Stimulated activated naive CD4-positive, alpha-beta T cell (primary cell): ENCODE measurements at regions not wholly inside any gene's neighbourhood (a gene's known extent, or its start where the extent isn't known, plus 50 kb on each side); places are given as distances from the start of the nearest gene placed in this dataset.
"Not testable (repeated sequence)": the region's sequence is repeated elsewhere in the genome, so short reads cannot be mapped to it uniquely, and the experiment has no call there.

Source experiments
- DNase-seq, 6 experiments: peaks; one replicate each; lab custom pipeline; 2025; lab: John Stamatoyannopoulos, UW

- DNase-seq = no peak
Observed at GRCh38 chr17:71482625-71483024, 638.2 kb upstream of the SOX9 start.

- no peak for DNase-seq
Observed at GRCh38 chr17:71484546-71484945, 636.3 kb upstream of the SOX9 start.

GRCh38 chr17:71485426-71485825 lies 635.4 kb upstream of the SOX9 start:
- DNase-seq = no peak

GRCh38 chr17:71486261-71486660 lies 634.6 kb upstream of the SOX9 start:
- no peak for DNase-seq

- DNase-seq = no peak
Observed at GRCh38 chr17:71488851-71489250, 632.0 kb upstream of the SOX9 start.

- no peak for DNase-seq
Observed at GRCh38 chr17:71494062-71494855, 626.6 kb upstream of the SOX9 start.

- no peak for DNase-seq
Observed at GRCh38 chr17:71495420-71495819, 625.4 kb upstream of the SOX9 start.

- no peak for DNase-seq
Observed at GRCh38 chr17:71496552-71496951, 624.3 kb upstream of the SOX9 start.

- no peak for DNase-seq
Observed at GRCh38 chr17:71500761-71501555, 619.9 kb upstream of the SOX9 start.

- DNase-seq = no peak
Observed at GRCh38 chr17:71501711-71502110, 619.1 kb upstream of the SOX9 start.

GRCh38 chr17:71502443-71502842 lies 618.4 kb upstream of the SOX9 start:
- DNase-seq = no peak

GRCh38 chr17:71503710-71504465 lies 616.9 kb upstream of the SOX9 start:
- no peak for DNase-seq

- no peak for DNase-seq
Observed at GRCh38 chr17:71505200-71505599, 615.6 kb upstream of the SOX9 start.

- DNase-seq = no peak
Observed at GRCh38 chr17:71505981-71506380, 614.8 kb upstream of the SOX9 start.

- no peak for DNase-seq
Observed at GRCh38 chr17:71511266-71511995, 609.4 kb upstream of the SOX9 start.

- DNase-seq = not testable (repeated sequence)
Observed at GRCh38 chr17:71513725-71514124, 607.1 kb upstream of the SOX9 start.

GRCh38 chr17:71516149-71516548 lies 604.7 kb upstream of the SOX9 start:
- DNase-seq = no peak

- no peak for DNase-seq
Observed at GRCh38 chr17:71519285-71519684, 601.5 kb upstream of the SOX9 start.

- DNase-seq = no peak
Observed at GRCh38 chr17:71521724-71522123, 599.1 kb upstream of the SOX9 start.

GRCh38 chr17:71522383-71522782 lies 598.4 kb upstream of the SOX9 start:
- DNase-seq = no peak

GRCh38 chr17:71527311-71527710 lies 593.5 kb upstream of the SOX9 start:
- DNase-seq = no peak

GRCh38 chr17:71528210-71528609 lies 592.6 kb upstream of the SOX9 start:
- no peak for DNase-seq
